RWPE2 (cell line): ENCODE measurements at regions not wholly inside any gene's neighbourhood (a gene's known extent, or its start where the extent isn't known, plus 50 kb on each side); places are given as distances from the start of the nearest gene placed in this dataset.

Experiments used
- ATAC-seq: fragments of 200-7000 bp; cut with Tn5 transposase; 3 replicates; pipeline ENCODE4 v1.9.1; 2021; ENCODE audit warnings: low read depth
- DNase-seq: peaks from one replicate; pipeline ENCODE4 v3.0.0-alpha.2; 2020; ENCODE audit warnings: low spot score
- H3K27ac ChIP-seq: fragments of 450-650 bp; 2 replicates; pipeline ENCODE4 v1.5.1; 2017; ENCODE audit warnings: mild to moderate bottlenecking; ENCODE audit not compliant: poor library complexity, severe bottlenecking
- H3K27me3 ChIP-seq: fragments of 250-450 bp; sonication (Bioruptor Pico); 2 replicates; pipeline ENCODE4 v1.5.1; 2021; ENCODE audit warnings: mild to moderate bottlenecking, moderate library complexity; ENCODE audit not compliant: insufficient read depth, poor library complexity, severe bottlenecking
- H3K36me3 ChIP-seq: fragments of 250-450 bp; sonication (Bioruptor Pico); 2 replicates; pipeline ENCODE4 v1.5.1; 2020; ENCODE audit warnings: low read depth, mild to moderate bottlenecking, moderate library complexity
- H3K4me1 ChIP-seq: fragments of 250-450 bp; sonication (Bioruptor Pico); 2 replicates; pipeline ENCODE4 v1.5.1; 2021; ENCODE audit warnings: mild to moderate bottlenecking, moderate library complexity; ENCODE audit not compliant: insufficient read depth, poor library complexity, severe bottlenecking
- H3K4me3 ChIP-seq: fragments of 250-450 bp; sonication (Bioruptor Pico); 2 replicates; pipeline ENCODE4 v1.5.1; 2021; ENCODE audit warnings: mild to moderate bottlenecking, moderate library complexity; ENCODE audit not compliant: severe bottlenecking
- H3K9me3 ChIP-seq: fragments of 250-450 bp; sonication (Bioruptor Pico); 2 replicates; pipeline ENCODE4 v1.5.1; 2021; ENCODE audit warnings: mild to moderate bottlenecking, moderate library complexity; ENCODE audit not compliant: severe bottlenecking
- TF ChIP-seq, protein P1 (sequence below): fragments of 450-650 bp; IDR thresholded peaks from one replicate; pipeline ENCODE4 v1.5.1; 2017; ENCODE audit warnings: mild to moderate bottlenecking, moderate library complexity; ENCODE audit not compliant: poor library complexity, severe bottlenecking

- TF ChIP-seq, protein P1, sequence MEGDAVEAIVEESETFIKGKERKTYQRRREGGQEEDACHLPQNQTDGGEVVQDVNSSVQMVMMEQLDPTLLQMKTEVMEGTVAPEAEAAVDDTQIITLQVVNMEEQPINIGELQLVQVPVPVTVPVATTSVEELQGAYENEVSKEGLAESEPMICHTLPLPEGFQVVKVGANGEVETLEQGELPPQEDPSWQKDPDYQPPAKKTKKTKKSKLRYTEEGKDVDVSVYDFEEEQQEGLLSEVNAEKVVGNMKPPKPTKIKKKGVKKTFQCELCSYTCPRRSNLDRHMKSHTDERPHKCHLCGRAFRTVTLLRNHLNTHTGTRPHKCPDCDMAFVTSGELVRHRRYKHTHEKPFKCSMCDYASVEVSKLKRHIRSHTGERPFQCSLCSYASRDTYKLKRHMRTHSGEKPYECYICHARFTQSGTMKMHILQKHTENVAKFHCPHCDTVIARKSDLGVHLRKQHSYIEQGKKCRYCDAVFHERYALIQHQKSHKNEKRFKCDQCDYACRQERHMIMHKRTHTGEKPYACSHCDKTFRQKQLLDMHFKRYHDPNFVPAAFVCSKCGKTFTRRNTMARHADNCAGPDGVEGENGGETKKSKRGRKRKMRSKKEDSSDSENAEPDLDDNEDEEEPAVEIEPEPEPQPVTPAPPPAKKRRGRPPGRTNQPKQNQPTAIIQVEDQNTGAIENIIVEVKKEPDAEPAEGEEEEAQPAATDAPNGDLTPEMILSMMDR, result no peak
- ATAC-seq (no peak), DNase-seq (no peak)
- Histone ChIP-seq H3K36me3 (no peaks in the 10 kb centered on the region), H3K9me3 (no peaks in the 10 kb centered on the region), H3K27me3 (no peaks in the 10 kb centered on the region), H3K27ac (no peak overlapping the region), H3K4me1 (no peaks in the 10 kb centered on the region), H3K4me3 (no peak overlapping the region)
Observed at GRCh38 chr2:236803621-236804020, 234.0 kb downstream of the ACKR3 start.

- Histone ChIP-seq H3K4me1 (no peaks in the 10 kb centered on the region), H3K9me3 (no peaks in the 10 kb centered on the region), H3K4me3 (no peak overlapping the region), H3K27ac (no peak overlapping the region), H3K27me3 (no peaks in the 10 kb centered on the region), H3K36me3 (no peaks in the 10 kb centered on the region)
- DNase-seq, result no peak
- TF ChIP-seq, protein P1, result no peak
- ATAC-seq, result no peak
Observed at GRCh38 chr2:236805800-236806531, 236.3 kb downstream of the ACKR3 start.

DNA sequence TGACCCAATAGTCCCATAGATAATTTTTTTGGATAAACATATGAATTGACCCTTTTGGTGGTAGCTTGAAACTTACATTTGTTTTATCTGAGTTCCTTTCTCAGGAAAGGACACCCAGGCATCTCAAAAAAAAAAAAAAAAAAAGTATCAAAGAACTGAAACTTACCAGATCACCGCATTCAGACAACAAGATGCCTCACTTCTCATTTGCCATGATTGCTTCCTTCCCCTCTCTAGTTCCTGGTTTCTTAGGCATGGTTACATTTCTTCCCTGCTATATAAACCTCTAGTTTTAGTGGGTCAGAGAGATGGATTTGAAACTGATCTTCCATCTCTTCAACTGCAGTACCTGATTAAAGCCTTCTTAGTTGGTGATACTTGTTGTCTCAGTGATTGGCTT is 240.1 kb downstream of the ACKR3 start:
- Histone ChIP-seq H3K4me3 (no peak overlapping the region), H3K27ac (no peak overlapping the region), H3K36me3 (no peaks in the 10 kb centered on the region), H3K9me3 (no peaks in the 10 kb centered on the region), H3K27me3 (no peaks in the 10 kb centered on the region), H3K4me1 (no peaks in the 10 kb centered on the region)
- no peak for DNase-seq
- TF ChIP-seq, protein P1, result no peak
- ATAC-seq, result no peak

DNA sequence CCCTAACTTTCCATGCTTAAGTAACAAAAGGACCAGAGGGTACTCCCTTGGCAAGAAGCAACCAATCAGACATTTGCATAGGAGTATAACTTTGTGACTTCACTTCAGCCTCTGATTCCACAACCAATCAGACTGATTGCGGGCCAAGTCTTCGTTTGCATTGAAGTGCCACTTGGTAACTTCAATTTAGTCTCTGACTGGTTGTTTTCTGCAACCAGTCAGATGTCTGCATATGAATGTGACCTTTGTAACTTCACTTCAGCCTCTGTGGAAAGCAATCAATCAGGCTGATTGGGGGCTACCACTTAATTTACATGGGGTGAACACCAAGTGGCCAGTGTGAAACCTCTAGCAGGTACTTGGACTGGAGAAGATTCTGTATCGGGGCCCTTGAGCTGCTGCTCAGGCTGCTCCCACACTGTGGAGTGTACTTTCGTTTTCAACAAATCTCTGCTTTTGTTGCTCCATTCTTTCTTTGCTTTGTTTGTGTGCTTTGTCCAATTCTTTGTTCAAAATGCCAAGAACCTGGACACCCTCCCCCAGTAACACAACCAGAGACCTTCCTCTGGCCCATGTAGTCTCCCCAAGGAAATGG is 241.5 kb downstream of the ACKR3 start:
- TF ChIP-seq, protein P1, result no peak
- no peak for ATAC-seq
- H3K4me1 ChIP-seq, result no peaks in the 10 kb centered on the region
- no peak overlapping the region for H3K4me3 ChIP-seq
- H3K27me3 ChIP-seq, result no peaks in the 10 kb centered on the region
- H3K36me3 ChIP-seq, result no peaks in the 10 kb centered on the region
- H3K9me3 ChIP-seq, result no peaks in the 10 kb centered on the region
- H3K27ac ChIP-seq, result no peak overlapping the region
- DNase-seq, result no peak

- no peaks in the 10 kb centered on the region for H3K27me3 ChIP-seq
- no peak overlapping the region for H3K4me3 ChIP-seq
- H3K27ac ChIP-seq, result no peak overlapping the region
- ATAC-seq (no peak), DNase-seq (no peak)
- no peaks in the 10 kb centered on the region for H3K9me3 ChIP-seq
- TF ChIP-seq, protein P1, result no peak
- no peaks in the 10 kb centered on the region for H3K36me3 ChIP-seq
- H3K4me1 ChIP-seq, result no peaks in the 10 kb centered on the region
Observed at GRCh38 chr2:236813766-236814165, 244.1 kb downstream of the ACKR3 start.
